ENCODE measurements at regions not wholly inside any gene's neighbourhood (a gene's known extent, or its start where the extent isn't known, plus 50 kb on each side); places are given as distances from the start of the nearest gene placed in this dataset.
"Not testable (repeated sequence)": the region's sequence is repeated elsewhere in the genome, so short reads cannot be mapped to it uniquely, and the experiment has no call there.

GRCh38 chr13:62473190-62473943, 1057.7 kb upstream of the PCDH20 start:
- no peak for DNase-seq (ENCODE audit: low read depth, low spot score)

DNA sequence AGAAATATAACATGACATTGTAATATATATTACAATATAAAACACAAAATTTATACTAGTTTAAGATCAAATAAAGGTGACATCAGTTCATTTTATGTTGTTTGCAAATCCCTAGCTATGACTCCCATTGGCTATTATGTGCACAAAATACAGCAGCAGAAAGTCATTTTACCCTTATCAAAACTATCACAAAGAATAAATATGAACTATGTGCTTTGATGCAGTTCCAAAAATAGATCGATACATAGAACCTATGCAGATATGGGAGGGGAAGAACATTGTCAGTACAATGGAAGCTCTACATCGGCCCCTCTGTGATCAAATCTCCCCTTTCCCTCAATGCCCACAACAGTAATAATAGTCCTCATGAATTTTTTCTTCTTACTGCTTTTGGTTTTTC, 1038.1 kb upstream of the PCDH20 start:
- no peak for DNase-seq (ENCODE audit: low read depth, low spot score)

GRCh38 chr13:62450759-62451158, 1035.1 kb upstream of the PCDH20 start:
- DNase-seq (ENCODE audit: low read depth, low spot score) = no peak

DNA sequence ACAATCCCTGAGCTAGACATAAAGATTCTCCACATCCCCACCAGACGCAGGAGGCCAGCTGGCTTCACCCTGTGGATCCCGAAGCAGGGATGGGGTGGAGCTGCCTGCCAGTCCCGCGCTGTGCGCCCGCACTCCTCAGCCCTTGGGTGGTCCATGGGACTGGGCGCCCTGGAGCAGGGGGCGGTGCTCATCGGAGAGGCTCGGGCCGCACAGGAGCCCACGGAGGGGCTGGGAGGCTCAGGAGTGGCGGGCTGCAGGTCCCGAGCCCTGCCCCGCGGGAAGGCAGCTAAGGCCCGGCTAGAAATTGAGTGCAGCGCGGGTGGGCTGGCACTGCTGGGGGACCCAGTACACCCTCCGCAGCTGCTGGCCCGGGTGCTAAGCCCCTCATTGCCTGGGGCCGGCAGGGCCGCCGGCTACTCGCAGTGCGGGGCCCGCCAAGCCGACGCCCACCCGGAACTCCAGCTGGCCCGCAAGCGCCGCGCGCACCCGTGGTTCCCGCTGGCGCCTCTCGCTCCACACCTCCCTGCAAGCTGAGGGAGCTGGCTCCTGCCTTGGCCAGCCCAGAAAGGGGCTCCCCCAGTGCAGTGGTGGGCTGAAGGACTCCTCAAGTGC, 1032.2 kb upstream of the PCDH20 start:
- DNase-seq (ENCODE audit: low read depth, low spot score) = not testable (repeated sequence)

DNA sequence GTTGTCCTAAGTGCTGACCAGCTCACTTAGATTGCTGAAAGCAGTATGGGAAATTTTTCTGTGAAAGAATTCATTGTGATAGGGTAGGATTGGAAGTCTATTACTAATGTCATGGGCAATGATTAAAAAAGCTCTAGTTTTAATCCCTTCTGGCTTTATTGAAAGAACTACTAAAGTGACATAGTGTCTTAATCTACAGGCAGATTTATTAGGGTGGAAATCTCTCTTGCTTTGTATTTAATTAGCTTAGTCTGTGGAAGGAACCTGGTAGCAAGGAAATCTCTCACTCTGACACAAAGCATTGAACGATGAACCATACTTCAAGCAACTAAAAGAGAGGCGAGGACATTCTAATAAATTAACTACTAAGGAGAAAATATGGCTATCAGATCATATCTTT, 1029.2 kb upstream of the PCDH20 start:
- no peak for DNase-seq (ENCODE audit: low read depth, low spot score)

GRCh38 chr13:62434081-62434480, 1018.4 kb upstream of the PCDH20 start:
- DNase-seq (ENCODE audit: low read depth, low spot score) = no peak

- DNase-seq (ENCODE audit: low read depth, low spot score) = no peak
Measured at GRCh38 chr13:62433660-62434059, 1018.0 kb upstream of the PCDH20 start.

DNA sequence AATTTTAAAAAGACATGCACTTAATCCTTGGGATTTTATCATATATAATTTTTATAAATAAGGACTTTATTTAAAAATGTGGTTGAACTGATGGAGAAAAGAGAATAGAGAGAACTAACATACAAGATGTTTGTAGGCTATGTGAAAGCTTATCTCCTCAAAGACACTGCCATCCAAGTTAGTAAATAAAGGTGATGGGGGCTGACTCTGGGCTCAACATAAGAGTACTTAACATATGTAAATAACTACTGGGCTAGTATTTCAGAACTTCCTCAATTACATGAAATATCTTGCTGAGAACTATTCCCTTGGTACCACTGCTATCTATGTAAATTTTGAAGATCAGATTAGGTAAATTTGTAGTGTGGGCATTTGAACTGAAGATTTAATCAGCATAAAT, 1017.3 kb upstream of the PCDH20 start:
- no peak for DNase-seq (ENCODE audit: low read depth, low spot score)

GRCh38 chr13:62432295-62432694, 1016.6 kb upstream of the PCDH20 start:
- no peak for DNase-seq (ENCODE audit: low read depth, low spot score)

DNA sequence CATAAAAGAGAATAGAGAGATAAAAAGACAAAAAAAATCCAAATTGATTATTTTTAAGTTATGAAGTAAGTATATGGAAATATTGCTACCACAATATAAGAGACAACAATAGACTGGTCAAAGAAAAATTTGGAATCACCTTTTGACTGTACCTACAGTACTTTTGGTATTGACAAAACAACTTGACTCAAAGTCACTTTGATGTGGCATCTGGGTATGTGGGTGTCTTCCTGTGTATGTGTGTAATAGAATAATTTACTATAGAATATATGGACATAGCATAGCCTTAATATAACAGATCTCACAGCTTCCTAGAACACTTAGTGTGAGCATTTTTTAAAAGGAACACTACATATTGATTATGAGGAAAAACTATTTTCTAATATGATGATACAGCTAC, 1016.2 kb upstream of the PCDH20 start:
- DNase-seq (ENCODE audit: low read depth, low spot score) = no peak

DNA sequence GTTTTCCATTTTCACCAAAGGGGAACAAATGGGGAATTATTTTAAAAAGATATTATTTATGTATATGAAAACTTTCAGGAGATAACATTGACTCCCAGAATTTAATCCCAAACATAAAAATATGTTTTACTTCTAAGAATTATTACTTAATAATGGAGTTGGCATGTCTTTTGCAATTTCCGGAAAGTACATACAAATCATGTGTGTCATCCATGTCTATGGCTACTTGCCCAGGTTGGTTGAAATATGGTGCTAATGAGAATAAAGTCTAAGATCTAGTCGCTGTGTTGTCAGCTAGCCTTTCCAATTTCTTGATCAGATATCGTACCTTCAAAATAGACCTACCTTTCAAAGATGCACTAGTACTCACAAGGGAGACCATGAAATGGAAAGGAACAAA, 1003.2 kb upstream of the PCDH20 start:
- no peak for DNase-seq (ENCODE audit: low read depth, low spot score)

GRCh38 chr13:62418376-62418775, 1002.7 kb upstream of the PCDH20 start:
- DNase-seq (ENCODE audit: low read depth, low spot score) = no peak

DNA sequence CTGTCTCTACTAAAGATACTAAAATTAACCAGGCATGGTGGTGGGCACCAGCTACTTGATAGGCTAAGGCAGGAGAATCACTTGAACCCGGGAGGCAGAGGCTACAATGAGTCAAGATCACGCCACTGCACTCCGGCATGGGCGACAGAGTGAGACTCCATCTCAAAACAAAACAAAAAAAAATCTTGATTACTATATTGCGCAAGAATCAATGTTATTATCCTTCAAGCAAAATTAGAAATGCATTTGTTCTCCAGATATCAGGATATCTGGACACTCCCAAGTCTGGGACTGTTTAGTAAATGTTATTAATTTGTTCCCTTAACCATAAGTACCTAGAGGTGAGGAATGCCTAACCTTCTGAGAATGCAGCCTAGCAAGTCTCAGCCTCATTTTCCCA, 992.2 kb upstream of the PCDH20 start:
- DNase-seq (ENCODE audit: low read depth, low spot score) = no peak

- no peak for DNase-seq (ENCODE audit: low read depth, low spot score)
Measured at GRCh38 chr13:62388515-62388914, 972.9 kb upstream of the PCDH20 start.

DNA sequence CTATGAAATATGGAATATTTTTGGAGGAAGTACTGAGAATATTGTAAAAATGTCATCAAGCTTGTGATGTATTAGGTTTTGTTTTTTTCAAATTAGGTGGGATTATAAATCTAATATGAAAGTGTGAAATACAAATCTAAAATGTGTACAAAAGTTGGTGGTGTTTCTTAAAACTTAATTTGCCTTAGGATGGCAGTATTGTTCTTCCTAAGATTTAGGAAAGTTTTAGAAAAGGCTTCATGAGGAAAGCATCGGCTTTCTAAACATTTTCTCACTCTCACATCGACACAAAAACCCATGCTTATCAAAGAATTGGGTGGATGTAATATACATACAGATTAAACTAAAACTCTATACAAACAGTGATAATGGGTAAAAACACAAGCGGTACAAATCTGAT, 972.0 kb upstream of the PCDH20 start:
- DNase-seq (ENCODE audit: low read depth, low spot score) = no peak

- DNase-seq (ENCODE audit: low read depth, low spot score) = not testable (repeated sequence)
Measured at GRCh38 chr13:62379241-62379640, 963.6 kb upstream of the PCDH20 start.

GRCh38 chr13:62377838-62378237, 962.2 kb upstream of the PCDH20 start:
- no peak for DNase-seq (ENCODE audit: low read depth, low spot score)

DNA sequence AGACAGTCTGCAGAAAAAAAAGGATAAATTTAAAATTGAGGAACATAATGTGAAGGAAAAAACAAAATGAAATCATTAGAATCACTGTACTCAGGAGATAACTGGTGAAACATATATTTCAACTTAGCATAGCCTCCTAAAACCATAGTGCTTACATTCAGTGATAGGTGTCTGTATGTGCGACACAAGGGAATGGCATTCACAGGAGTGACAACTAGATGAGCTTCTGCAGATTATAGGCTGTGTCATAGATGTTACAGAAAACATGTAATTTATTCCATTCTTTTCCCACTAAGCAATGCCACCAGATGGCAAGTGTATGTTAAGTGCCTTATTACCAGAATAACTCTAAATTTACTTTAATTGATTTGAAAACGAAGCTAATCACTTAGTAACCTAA, 960.0 kb upstream of the PCDH20 start:
- no peak for DNase-seq (ENCODE audit: low read depth, low spot score)

- DNase-seq (ENCODE audit: low read depth, low spot score) = no peak
Measured at GRCh38 chr13:62371737-62372136, 956.1 kb upstream of the PCDH20 start.

- not testable (repeated sequence) for DNase-seq (ENCODE audit: low read depth, low spot score)
Measured at GRCh38 chr13:62367971-62368370, 952.3 kb upstream of the PCDH20 start.

- DNase-seq (ENCODE audit: low read depth, low spot score) = no peak
Measured at GRCh38 chr13:62360609-62361008, 945.0 kb upstream of the PCDH20 start.

- DNase-seq (ENCODE audit: low read depth, low spot score) = no peak
Measured at GRCh38 chr13:62358646-62358932, 942.9 kb upstream of the PCDH20 start.

DNA sequence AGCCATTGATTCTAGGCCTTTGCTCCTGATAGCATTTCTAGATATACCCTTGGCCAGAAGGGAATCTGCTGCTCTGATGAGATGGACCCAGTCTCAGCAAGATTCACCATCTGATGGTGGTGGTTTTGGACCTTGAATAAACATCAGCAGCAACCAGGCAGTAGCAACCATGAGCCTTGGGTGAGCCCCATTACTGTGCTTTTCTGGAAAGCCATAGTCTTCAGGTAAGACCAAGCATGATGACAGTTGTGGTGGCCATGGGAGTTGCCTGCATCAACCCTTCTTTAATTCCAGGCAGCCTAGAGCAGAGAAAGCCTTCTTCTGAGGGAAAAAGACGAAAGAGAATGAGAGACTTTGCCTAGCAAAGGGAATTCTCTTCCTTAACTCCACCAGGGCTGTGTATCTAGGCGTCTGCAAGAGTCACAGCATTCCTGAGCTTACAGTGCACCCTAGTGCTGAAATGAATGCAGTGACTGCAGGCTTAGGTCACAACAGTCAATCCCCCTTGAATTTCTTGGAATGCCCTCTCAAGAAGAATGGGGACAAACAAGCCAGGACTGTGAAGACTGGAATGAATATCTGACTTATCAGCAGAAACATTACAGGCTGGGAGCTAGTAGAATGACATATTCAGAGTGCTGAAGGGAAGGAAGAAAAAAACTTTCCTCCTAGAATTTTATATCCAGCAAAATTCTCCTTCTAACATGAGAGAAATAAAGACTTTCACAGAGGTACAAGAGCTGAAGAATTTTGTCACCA, 942.4 kb upstream of the PCDH20 start:
- peak; percentile 1 for DNase-seq (ENCODE audit: low read depth, low spot score)

Measured in smooth muscle cell of the brain vasculature (primary cell).